ENCODE measurements at regions not wholly inside any gene's neighbourhood (a gene's known extent, or its start where the extent isn't known, plus 50 kb on each side); places are given as distances from the start of the nearest gene placed in this dataset.

- H3K27me3 ChIP-seq (ENCODE audit: insufficient read depth, low read depth) = no peaks in the 10 kb centered on the region
- no peaks in the 10 kb centered on the region for H3K36me3 ChIP-seq (ENCODE audit: insufficient read depth)
- H3K79me2 ChIP-seq (ENCODE audit: insufficient read depth, low read depth) = no peaks in the 10 kb centered on the region
- no peak overlapping the region for H3K4me2 ChIP-seq
- H3K4me1 ChIP-seq (ENCODE audit: low read depth, poor library complexity, severe bottlenecking) = no peaks in the 10 kb centered on the region
- H2AFZ ChIP-seq (ENCODE audit: low read depth) = no peak overlapping the region
- TF ChIP-seq, protein P1, sequence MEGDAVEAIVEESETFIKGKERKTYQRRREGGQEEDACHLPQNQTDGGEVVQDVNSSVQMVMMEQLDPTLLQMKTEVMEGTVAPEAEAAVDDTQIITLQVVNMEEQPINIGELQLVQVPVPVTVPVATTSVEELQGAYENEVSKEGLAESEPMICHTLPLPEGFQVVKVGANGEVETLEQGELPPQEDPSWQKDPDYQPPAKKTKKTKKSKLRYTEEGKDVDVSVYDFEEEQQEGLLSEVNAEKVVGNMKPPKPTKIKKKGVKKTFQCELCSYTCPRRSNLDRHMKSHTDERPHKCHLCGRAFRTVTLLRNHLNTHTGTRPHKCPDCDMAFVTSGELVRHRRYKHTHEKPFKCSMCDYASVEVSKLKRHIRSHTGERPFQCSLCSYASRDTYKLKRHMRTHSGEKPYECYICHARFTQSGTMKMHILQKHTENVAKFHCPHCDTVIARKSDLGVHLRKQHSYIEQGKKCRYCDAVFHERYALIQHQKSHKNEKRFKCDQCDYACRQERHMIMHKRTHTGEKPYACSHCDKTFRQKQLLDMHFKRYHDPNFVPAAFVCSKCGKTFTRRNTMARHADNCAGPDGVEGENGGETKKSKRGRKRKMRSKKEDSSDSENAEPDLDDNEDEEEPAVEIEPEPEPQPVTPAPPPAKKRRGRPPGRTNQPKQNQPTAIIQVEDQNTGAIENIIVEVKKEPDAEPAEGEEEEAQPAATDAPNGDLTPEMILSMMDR (conservative IDR thresholded peaks at IDR 0.05; ENCODE audit: low read depth, low read length) = no peak
- H3K27ac ChIP-seq = no peak overlapping the region
- H3K9ac ChIP-seq = no peak overlapping the region
- no peaks in the 10 kb centered on the region for H4K20me1 ChIP-seq (ENCODE audit: insufficient read depth)
- no peak overlapping the region for H3K4me3 ChIP-seq (IDR thresholded peaks at IDR 0.05; ENCODE audit: insufficient read depth, low read depth, low read length)
These were observed 211.9 kb upstream of the TRPM3 start for GRCh38 chr9:71333321-71333720.

- TF ChIP-seq, protein P1 (conservative IDR thresholded peaks at IDR 0.05; ENCODE audit: low read depth, low read length) = no peak
- no peaks in the 10 kb centered on the region for H3K27me3 ChIP-seq (ENCODE audit: insufficient read depth, low read depth)
- H3K4me1 ChIP-seq (ENCODE audit: low read depth, poor library complexity, severe bottlenecking) = no peaks in the 10 kb centered on the region
These were observed 210.2 kb upstream of the TRPM3 start for GRCh38 chr9:71331603-71332002.

GRCh38 chr9:71329873-71330272, 208.5 kb upstream of the TRPM3 start:
- Histone ChIP-seq H3K79me2 (ENCODE audit: insufficient read depth, low read depth) (no peaks in the 10 kb centered on the region), H3K36me3 (ENCODE audit: insufficient read depth) (no peaks in the 10 kb centered on the region), H3K27me3 (ENCODE audit: insufficient read depth, low read depth) (no peaks in the 10 kb centered on the region), H3K4me2 (no peak overlapping the region), H2AFZ (ENCODE audit: low read depth) (no peak overlapping the region), H3K9ac (no peak overlapping the region), H3K4me3 (IDR thresholded peaks at IDR 0.05; ENCODE audit: insufficient read depth, low read depth, low read length) (no peak overlapping the region), H4K20me1 (ENCODE audit: insufficient read depth) (no peaks in the 10 kb centered on the region), H3K27ac (no peak overlapping the region), H3K4me1 (ENCODE audit: low read depth, poor library complexity, severe bottlenecking) (no peaks in the 10 kb centered on the region)
- TF ChIP-seq, protein P1 (conservative IDR thresholded peaks at IDR 0.05; ENCODE audit: low read depth, low read length) = no peak

More at GRCh38 chr9:71331603-71332002, 210.2 kb upstream of the TRPM3 start:
- Histone ChIP-seq H3K27ac (no peak overlapping the region), H3K4me2 (no peak overlapping the region), H2AFZ (ENCODE audit: low read depth) (no peak overlapping the region), H3K36me3 (ENCODE audit: insufficient read depth) (no peaks in the 10 kb centered on the region), H4K20me1 (ENCODE audit: insufficient read depth) (no peaks in the 10 kb centered on the region), H3K9ac (no peak overlapping the region), H3K79me2 (ENCODE audit: insufficient read depth, low read depth) (no peaks in the 10 kb centered on the region), H3K4me3 (IDR thresholded peaks at IDR 0.05; ENCODE audit: insufficient read depth, low read depth, low read length) (no peak overlapping the region)

DNA sequence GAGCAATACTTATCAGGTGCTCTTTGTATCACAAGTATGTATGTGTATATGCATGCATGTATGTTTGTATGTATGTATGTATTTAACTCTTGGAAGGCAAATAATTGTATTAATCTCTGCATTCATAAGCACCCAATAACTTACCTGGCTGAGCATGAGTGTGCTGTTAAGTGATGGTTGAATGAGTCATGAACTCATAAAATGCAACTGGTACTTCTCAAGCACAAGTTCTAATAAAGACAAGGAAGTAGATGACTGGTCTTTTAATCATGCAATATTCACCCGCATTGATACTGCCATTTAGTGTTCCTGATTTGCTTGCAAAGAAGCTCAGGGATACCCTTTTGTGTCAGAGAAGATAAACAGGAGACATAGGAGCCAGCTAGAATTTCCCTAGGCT, 204.9 kb upstream of the TRPM3 start:
- H2AFZ ChIP-seq (ENCODE audit: low read depth) = no peak overlapping the region
- no peaks in the 10 kb centered on the region for H4K20me1 ChIP-seq (ENCODE audit: insufficient read depth)
- no peak overlapping the region for H3K4me3 ChIP-seq (IDR thresholded peaks at IDR 0.05; ENCODE audit: insufficient read depth, low read depth, low read length)
- no peaks in the 10 kb centered on the region for H3K27me3 ChIP-seq (ENCODE audit: insufficient read depth, low read depth)
- TF ChIP-seq, protein P1 (conservative IDR thresholded peaks at IDR 0.05; ENCODE audit: low read depth, low read length) = no peak
- no peaks in the 10 kb centered on the region for H3K4me1 ChIP-seq (ENCODE audit: low read depth, poor library complexity, severe bottlenecking)
- H3K9ac ChIP-seq = no peak overlapping the region
- no peaks in the 10 kb centered on the region for H3K36me3 ChIP-seq (ENCODE audit: insufficient read depth)
- no peak overlapping the region for H3K4me2 ChIP-seq
- no peak overlapping the region for H3K27ac ChIP-seq
- H3K79me2 ChIP-seq (ENCODE audit: insufficient read depth, low read depth) = no peaks in the 10 kb centered on the region
